ELF-1 (cell line): ENCODE measurements at regions not wholly inside any gene's neighbourhood (a gene's known extent, or its start where the extent isn't known, plus 50 kb on each side); places are given as distances from the start of the nearest gene placed in this dataset.
A peak's percentile ranks its signal among the peaks of the same experiment; 100 is the strongest.
"Not testable (repeated sequence)": the region's sequence is repeated elsewhere in the genome, so short reads cannot be mapped to it uniquely, and the experiment has no call there.

Source experiments
- DNase-seq: peaks from one replicate; pipeline ENCODE4 v3.0.0-alpha.2; 2016; ENCODE audit warnings: low read depth, low spot score

GRCh38 chr13:110045202-110045601, 258.8 kb upstream of the IRS2 start:
- no peak for DNase-seq

GRCh38 chr13:110044551-110045111, 258.2 kb upstream of the IRS2 start:
- no peak for DNase-seq

- DNase-seq, result no peak
These were observed 256.0 kb upstream of the IRS2 start for GRCh38 chr13:110042253-110042950.

GRCh38 chr13:110041638-110042037, 255.3 kb upstream of the IRS2 start:
- DNase-seq, result not testable (repeated sequence)

GRCh38 chr13:110037925-110038573, 251.7 kb upstream of the IRS2 start:
- no peak for DNase-seq

- DNase-seq, result no peak
These were observed 249.7 kb upstream of the IRS2 start for GRCh38 chr13:110036060-110036459.

- no peak for DNase-seq
These were observed 247.7 kb upstream of the IRS2 start for GRCh38 chr13:110034031-110034549.

GRCh38 chr13:110032969-110033368, 246.6 kb upstream of the IRS2 start:
- DNase-seq, result no peak

- DNase-seq, result no peak
These were observed 244.1 kb upstream of the IRS2 start for GRCh38 chr13:110030394-110030928.

- DNase-seq, result no peak
These were observed 242.6 kb upstream of the IRS2 start for GRCh38 chr13:110028838-110029621.

- no peak for DNase-seq
These were observed 241.9 kb upstream of the IRS2 start for GRCh38 chr13:110028311-110028710.

- no peak for DNase-seq
These were observed 241.3 kb upstream of the IRS2 start for GRCh38 chr13:110027470-110028240.

GRCh38 chr13:110024645-110024980, 238.2 kb upstream of the IRS2 start:
- no peak for DNase-seq

GRCh38 chr13:110023729-110024644, 237.6 kb upstream of the IRS2 start:
- DNase-seq, result no peak

- DNase-seq, result no peak
These were observed 231.6 kb upstream of the IRS2 start for GRCh38 chr13:110018009-110018408.

GRCh38 chr13:110017379-110017778, 231.0 kb upstream of the IRS2 start:
- peak; percentile 80 for DNase-seq

- no peak for DNase-seq
These were observed 228.9 kb upstream of the IRS2 start for GRCh38 chr13:110015253-110015652.

- DNase-seq, result no peak
These were observed 228.3 kb upstream of the IRS2 start for GRCh38 chr13:110014719-110015118.

- DNase-seq, result no peak
These were observed 225.8 kb upstream of the IRS2 start for GRCh38 chr13:110012102-110012739.
